T1000 (cell line): ENCODE measurements at regions not wholly inside any gene's neighbourhood (a gene's known extent, or its start where the extent isn't known, plus 50 kb on each side); places are given as distances from the start of the nearest gene placed in this dataset.

Experiments used
- DNase-seq: peaks from one replicate; lab custom pipeline; 2025; ENCODE audit warnings: mixed read lengths; lab: John Stamatoyannopoulos, UW

GRCh38 chr3:1551741-1552140, 458.9 kb downstream of the CNTN6 start:
- DNase-seq = no peak

GRCh38 chr3:1552831-1553230, 460.0 kb downstream of the CNTN6 start:
- no peak for DNase-seq

- no peak for DNase-seq
These were observed 468.6 kb downstream of the CNTN6 start for GRCh38 chr3:1561427-1561826.

GRCh38 chr3:1571736-1572135, 478.9 kb downstream of the CNTN6 start:
- DNase-seq = no peak

- DNase-seq = no peak
These were observed 483.2 kb downstream of the CNTN6 start for GRCh38 chr3:1576047-1576446.

GRCh38 chr3:1578124-1578806, 485.4 kb downstream of the CNTN6 start:
- no peak for DNase-seq

- no peak for DNase-seq
These were observed 490.2 kb downstream of the CNTN6 start for GRCh38 chr3:1583044-1583443.

GRCh38 chr3:1587426-1587825, 494.6 kb downstream of the CNTN6 start:
- DNase-seq = no peak

- no peak for DNase-seq
These were observed 498.7 kb downstream of the CNTN6 start for GRCh38 chr3:1591327-1592028.

GRCh38 chr3:1594940-1595339, 502.1 kb downstream of the CNTN6 start:
- DNase-seq = no peak

- DNase-seq = no peak
These were observed 498.5 kb upstream of the CNTN4 start for GRCh38 chr3:1600206-1600605.

- no peak for DNase-seq
These were observed 497.8 kb upstream of the CNTN4 start for GRCh38 chr3:1600700-1601418.

GRCh38 chr3:1609416-1609815, 489.2 kb upstream of the CNTN4 start:
- DNase-seq = no peak

- DNase-seq = no peak
These were observed 486.8 kb upstream of the CNTN4 start for GRCh38 chr3:1611824-1612223.

GRCh38 chr3:1613962-1614361, 484.7 kb upstream of the CNTN4 start:
- no peak for DNase-seq

- no peak for DNase-seq
These were observed 481.9 kb upstream of the CNTN4 start for GRCh38 chr3:1616744-1617143.

- DNase-seq = no peak
These were observed 474.8 kb upstream of the CNTN4 start for GRCh38 chr3:1623896-1624295.

GRCh38 chr3:1632128-1632527, 466.5 kb upstream of the CNTN4 start:
- no peak for DNase-seq

- peak; percentile 2 for DNase-seq
These were observed 436.8 kb upstream of the CNTN4 start for GRCh38 chr3:1661839-1662238.

- DNase-seq = no peak
These were observed 434.4 kb upstream of the CNTN4 start for GRCh38 chr3:1664266-1664665.

GRCh38 chr3:1666865-1667264, 431.8 kb upstream of the CNTN4 start:
- no peak for DNase-seq

GRCh38 chr3:1677576-1678156, 421.0 kb upstream of the CNTN4 start:
- DNase-seq = no peak

- DNase-seq = no peak
These were observed 406.2 kb upstream of the CNTN4 start for GRCh38 chr3:1692428-1692827.
